HuH-7.5 (cell line): ENCODE measurements at regions not wholly inside any gene's neighbourhood (a gene's known extent, or its start where the extent isn't known, plus 50 kb on each side); places are given as distances from the start of the nearest gene placed in this dataset.
"Not testable (repeated sequence)": the region's sequence is repeated elsewhere in the genome, so short reads cannot be mapped to it uniquely, and the experiment has no call there.

Experiments used
- DNase-seq: peaks from one replicate; pipeline ENCODE4 v3.0.0; 2011; ENCODE audit warnings: low spot score

- DNase-seq, result not testable (repeated sequence)
These were observed 141.6 kb upstream of the MAN1A1 start for GRCh38 chr6:119491112-119491511.

- DNase-seq, result not testable (repeated sequence)
These were observed 140.5 kb upstream of the MAN1A1 start for GRCh38 chr6:119490050-119490449.

GRCh38 chr6:119484598-119484997, 135.0 kb upstream of the MAN1A1 start:
- DNase-seq, result no peak

GRCh38 chr6:119483908-119484307, 134.3 kb upstream of the MAN1A1 start:
- DNase-seq, result no peak

GRCh38 chr6:119482850-119483285, 133.3 kb upstream of the MAN1A1 start:
- DNase-seq, result no peak

GRCh38 chr6:119481976-119482375, 132.4 kb upstream of the MAN1A1 start:
- no peak for DNase-seq

GRCh38 chr6:119480961-119481497, 131.5 kb upstream of the MAN1A1 start:
- no peak for DNase-seq

GRCh38 chr6:119479860-119480655, 130.5 kb upstream of the MAN1A1 start:
- no peak for DNase-seq

- DNase-seq, result no peak
These were observed 127.0 kb upstream of the MAN1A1 start for GRCh38 chr6:119476554-119476953.

GRCh38 chr6:119476024-119476423, 126.5 kb upstream of the MAN1A1 start:
- no peak for DNase-seq

GRCh38 chr6:119470893-119471542, 121.5 kb upstream of the MAN1A1 start:
- no peak for DNase-seq

GRCh38 chr6:119467488-119468081, 118.0 kb upstream of the MAN1A1 start:
- DNase-seq, result no peak

GRCh38 chr6:119466226-119466625, 116.7 kb upstream of the MAN1A1 start:
- no peak for DNase-seq

- DNase-seq, result no peak
These were observed 113.6 kb upstream of the MAN1A1 start for GRCh38 chr6:119463081-119463626.

- DNase-seq, result no peak
These were observed 111.6 kb upstream of the MAN1A1 start for GRCh38 chr6:119461187-119461586.

GRCh38 chr6:119459207-119459974, 109.8 kb upstream of the MAN1A1 start:
- DNase-seq, result no peak

GRCh38 chr6:119454714-119455113, 105.2 kb upstream of the MAN1A1 start:
- no peak for DNase-seq

- DNase-seq, result no peak
These were observed 104.0 kb upstream of the MAN1A1 start for GRCh38 chr6:119453242-119454200.

- DNase-seq, result no peak
These were observed 100.0 kb upstream of the MAN1A1 start for GRCh38 chr6:119449331-119450156.

GRCh38 chr6:119447921-119448320, 98.4 kb upstream of the MAN1A1 start:
- DNase-seq, result no peak
